Retinal pigment epithelial cell (primary cell): ENCODE measurements at regions not wholly inside any gene's neighbourhood (a gene's known extent, or its start where the extent isn't known, plus 50 kb on each side); places are given as distances from the start of the nearest gene placed in this dataset.

Experiments
- DNase-seq: peaks from one replicate; pipeline ENCODE4 v3.0.0-alpha.2; 2010; ENCODE audit warnings: low read depth
- H3K4me3 ChIP-seq: 2 replicates; pipeline ENCODE4 v1.5.1; 2011; ENCODE audit warnings: mild to moderate bottlenecking, low read length, control low read depth, moderate library complexity
- CTCF ChIP-seq: conservative IDR thresholded peaks from 2 replicates; pipeline ENCODE4 v1.5.1; 2011; ENCODE audit warnings: low read depth, low read length, control low read depth, inconsistent platforms

GRCh38 chr18:8469544-8470130 is 139.6 kb upstream of the RAB12 start:
- no peak for TF ChIP-seq CTCF
- DNase-seq, result no peak
- no peak overlapping the region for H3K4me3 ChIP-seq

GRCh38 chr18:8471372-8471771 is 137.9 kb upstream of the RAB12 start:
- DNase-seq, result no peak
- TF ChIP-seq CTCF, result no peak
- H3K4me3 ChIP-seq, result no peak overlapping the region

GRCh38 chr18:8474661-8475060 is 134.6 kb upstream of the RAB12 start:
- TF ChIP-seq CTCF, result no peak

GRCh38 chr18:8477615-8478014 is 131.6 kb upstream of the RAB12 start:
- no peak for DNase-seq
- TF ChIP-seq CTCF, result no peak
- no peak overlapping the region for H3K4me3 ChIP-seq

More at GRCh38 chr18:8474661-8475060, 134.6 kb upstream of the RAB12 start:
- DNase-seq, result no peak
- no peak overlapping the region for H3K4me3 ChIP-seq

- H3K4me3 ChIP-seq, result no peak overlapping the region
- TF ChIP-seq CTCF, result peak; percentile 96
- no peak for DNase-seq
Measured at GRCh38 chr18:8478166-8478967, 130.9 kb upstream of the RAB12 start.

GRCh38 chr18:8478968-8479370 is 130.3 kb upstream of the RAB12 start:
- DNase-seq, result no peak
- no peak overlapping the region for H3K4me3 ChIP-seq
- no peak for TF ChIP-seq CTCF

- TF ChIP-seq CTCF, result no peak
- no peak overlapping the region for H3K4me3 ChIP-seq
- no peak for DNase-seq
Measured at GRCh38 chr18:8479789-8480188, 129.4 kb upstream of the RAB12 start.
